ENCODE measurements at regions not wholly inside any gene's neighbourhood (a gene's known extent, or its start where the extent isn't known, plus 50 kb on each side); places are given as distances from the start of the nearest gene placed in this dataset.

DNA sequence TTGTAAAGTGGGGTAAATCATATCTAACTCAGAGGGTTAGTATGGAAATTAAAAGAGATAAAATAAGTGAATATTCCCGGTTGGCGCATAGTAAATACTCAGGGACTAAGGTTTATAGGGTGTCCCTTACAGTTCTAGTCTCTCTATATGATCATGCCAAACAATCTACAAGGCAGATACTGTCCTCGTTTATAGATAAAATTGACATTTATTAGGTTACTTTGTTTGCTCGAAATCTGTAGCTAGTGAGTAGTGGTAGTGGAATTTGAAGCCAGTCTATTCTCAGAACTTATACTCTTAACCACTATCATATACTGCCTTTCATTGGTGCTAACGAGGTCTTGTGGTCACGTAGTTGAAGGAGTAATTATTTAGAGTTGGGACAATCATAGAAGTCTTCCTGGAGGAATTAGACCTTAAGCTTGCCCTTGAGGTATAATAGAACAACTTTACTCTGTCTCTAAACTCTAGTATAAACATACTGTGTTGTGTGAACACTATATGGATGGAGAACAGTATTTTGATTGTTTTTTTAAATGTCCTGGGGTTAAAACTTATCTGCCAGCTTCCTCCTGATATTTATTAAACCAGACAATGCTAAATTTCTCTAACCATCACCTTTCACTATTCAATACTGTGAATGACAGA is 324.0 kb downstream of the STIM2 start:
- Mint-ChIP-seq H3K27me3 (no peaks in the 10 kb centered on the region), H3K4me1 (ENCODE audit: low read depth) (no peaks in the 10 kb centered on the region), H3K9me3 (no peaks in the 10 kb centered on the region), H3K27ac (no peak overlapping the region), H3K36me3 (ENCODE audit: low read depth) (no peaks in the 10 kb centered on the region), H3K4me3 (no peak overlapping the region)
- DNase-seq: no peak

DNA sequence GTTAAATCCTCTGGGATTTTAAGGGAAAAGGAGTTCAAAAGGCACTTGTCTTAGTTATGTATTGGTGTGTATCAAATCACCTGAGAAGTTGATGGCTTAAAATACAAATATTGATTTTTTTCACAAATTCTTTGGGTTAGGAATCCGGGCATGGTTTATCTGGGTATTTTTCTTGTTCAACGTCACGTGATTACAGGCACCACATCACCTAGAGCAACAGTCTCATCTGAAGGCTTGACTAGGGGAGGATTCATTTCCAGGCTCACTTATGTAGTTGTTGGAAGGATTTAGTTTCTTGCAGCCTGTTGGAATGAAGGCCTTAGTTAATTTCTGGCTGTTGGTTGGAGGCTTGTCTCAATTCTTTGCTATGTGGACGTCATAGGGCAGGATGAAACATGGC is 326.1 kb downstream of the STIM2 start:
- Mint-ChIP-seq H3K4me1 (ENCODE audit: low read depth) (no peaks in the 10 kb centered on the region), H3K4me3 (no peak overlapping the region), H3K36me3 (ENCODE audit: low read depth) (no peaks in the 10 kb centered on the region), H3K27ac (no peak overlapping the region), H3K27me3 (no peaks in the 10 kb centered on the region), H3K9me3 (no peaks in the 10 kb centered on the region)
- no peak for DNase-seq

- Mint-ChIP-seq H3K9me3 (no peaks in the 10 kb centered on the region), H3K4me1 (ENCODE audit: low read depth) (no peaks in the 10 kb centered on the region), H3K27ac (no peak overlapping the region), H3K27me3 (no peaks in the 10 kb centered on the region), H3K4me3 (no peak overlapping the region), H3K36me3 (ENCODE audit: low read depth) (no peaks in the 10 kb centered on the region)
- no peak for DNase-seq
Measured at GRCh38 chr4:27187786-27188185, 327.1 kb downstream of the STIM2 start.

GRCh38 chr4:27189683-27190082 is 329.0 kb downstream of the STIM2 start:
- H3K36me3 Mint-ChIP-seq (ENCODE audit: low read depth): no peaks in the 10 kb centered on the region
- no peaks in the 10 kb centered on the region for H3K4me1 Mint-ChIP-seq (ENCODE audit: low read depth)
- H3K27me3 Mint-ChIP-seq: no peaks in the 10 kb centered on the region
- H3K27ac Mint-ChIP-seq: no peak overlapping the region
- DNase-seq: no peak
- H3K9me3 Mint-ChIP-seq: no peaks in the 10 kb centered on the region
- H3K4me3 Mint-ChIP-seq: no peak overlapping the region

DNA sequence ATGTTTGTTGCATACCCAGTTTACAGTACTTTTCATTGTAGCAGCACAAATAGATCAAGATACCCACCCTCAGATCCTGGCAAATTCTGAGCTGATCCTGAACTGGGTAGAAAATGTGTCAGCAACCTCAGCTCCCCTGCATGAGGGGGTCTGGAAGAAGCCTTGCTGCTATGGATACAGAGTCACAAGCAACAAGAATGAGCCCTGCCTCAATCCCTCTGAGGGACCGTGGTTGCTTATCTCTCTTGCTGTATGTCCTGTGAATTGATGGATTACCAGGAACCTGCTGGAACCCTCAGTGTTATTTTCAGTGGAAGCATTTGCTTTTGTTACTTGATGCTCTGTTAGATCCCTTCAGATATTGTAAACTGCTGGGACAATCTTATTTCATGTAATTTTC is 331.0 kb downstream of the STIM2 start:
- no peak overlapping the region for H3K4me3 Mint-ChIP-seq
- H3K27me3 Mint-ChIP-seq: no peaks in the 10 kb centered on the region
- H3K27ac Mint-ChIP-seq: no peak overlapping the region
- H3K4me1 Mint-ChIP-seq (ENCODE audit: low read depth): no peaks in the 10 kb centered on the region
- H3K36me3 Mint-ChIP-seq (ENCODE audit: low read depth): no peaks in the 10 kb centered on the region
- no peak for DNase-seq
- H3K9me3 Mint-ChIP-seq: no peaks in the 10 kb centered on the region

- H3K27ac Mint-ChIP-seq: no peak overlapping the region
- no peak overlapping the region for H3K4me3 Mint-ChIP-seq
- H3K4me1 Mint-ChIP-seq (ENCODE audit: low read depth): no peaks in the 10 kb centered on the region
- no peaks in the 10 kb centered on the region for H3K9me3 Mint-ChIP-seq
- H3K36me3 Mint-ChIP-seq (ENCODE audit: low read depth): no peaks in the 10 kb centered on the region
- no peak for DNase-seq
- no peaks in the 10 kb centered on the region for H3K27me3 Mint-ChIP-seq
Measured at GRCh38 chr4:27194599-27195176, 334.0 kb downstream of the STIM2 start.

DNA sequence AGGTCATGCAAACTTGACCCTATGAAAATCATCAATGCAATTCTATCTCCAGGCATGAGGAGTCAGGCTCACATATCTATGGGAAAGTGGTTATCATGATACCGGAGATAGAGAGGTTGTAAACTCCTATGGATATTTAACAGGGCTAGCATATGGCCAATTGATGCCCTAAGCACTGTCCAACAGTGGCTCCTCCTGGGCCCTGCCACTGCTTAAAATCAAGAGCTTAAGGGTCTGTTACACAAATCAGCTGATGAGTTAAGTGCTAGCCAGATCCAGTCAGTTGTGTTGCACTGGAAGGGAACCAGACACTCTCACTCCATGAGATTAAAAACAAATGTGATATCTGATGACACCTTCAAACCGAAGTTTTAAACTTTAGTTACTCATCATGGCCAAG is 337.6 kb downstream of the STIM2 start:
- Mint-ChIP-seq H3K4me1 (ENCODE audit: low read depth) (no peaks in the 10 kb centered on the region), H3K9me3 (peaks cover 1% of the 10 kb centered on the region), H3K27ac (no peak overlapping the region), H3K36me3 (ENCODE audit: low read depth) (no peaks in the 10 kb centered on the region), H3K27me3 (no peaks in the 10 kb centered on the region), H3K4me3 (no peak overlapping the region)
- DNase-seq: no peak

- no peaks in the 10 kb centered on the region for H3K36me3 Mint-ChIP-seq (ENCODE audit: low read depth)
- H3K4me3 Mint-ChIP-seq: no peak overlapping the region
- H3K27ac Mint-ChIP-seq: no peak overlapping the region
- H3K9me3 Mint-ChIP-seq: peaks cover 4% of the 10 kb centered on the region
- no peak for DNase-seq
- no peaks in the 10 kb centered on the region for H3K27me3 Mint-ChIP-seq
- H3K4me1 Mint-ChIP-seq (ENCODE audit: low read depth): no peaks in the 10 kb centered on the region
Measured at GRCh38 chr4:27198971-27199370, 338.3 kb downstream of the STIM2 start.

DNA sequence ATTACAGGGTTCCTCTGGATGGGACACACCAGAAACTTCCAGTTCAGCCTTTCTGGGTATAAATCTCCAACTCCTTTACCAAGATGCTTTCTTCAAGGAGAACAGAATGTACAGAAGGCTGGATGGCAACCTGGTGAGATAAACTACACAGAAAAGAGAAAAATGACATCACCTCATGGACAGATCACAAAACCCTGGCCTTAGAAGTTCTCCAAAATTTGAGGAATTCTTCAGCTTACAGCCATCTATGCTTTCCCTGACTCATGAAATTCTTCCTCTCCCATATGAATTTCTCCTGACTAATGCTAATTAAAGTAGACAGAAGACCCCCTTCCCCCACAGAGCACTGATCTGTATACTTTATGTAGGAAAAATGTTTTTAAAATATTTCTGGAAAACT is 345.4 kb downstream of the STIM2 start:
- no peak overlapping the region for H3K27ac Mint-ChIP-seq
- no peak overlapping the region for H3K4me3 Mint-ChIP-seq
- peaks cover 4% of the 10 kb centered on the region for H3K9me3 Mint-ChIP-seq
- H3K36me3 Mint-ChIP-seq (ENCODE audit: low read depth): no peaks in the 10 kb centered on the region
- H3K4me1 Mint-ChIP-seq (ENCODE audit: low read depth): no peaks in the 10 kb centered on the region
- no peak for DNase-seq
- no peaks in the 10 kb centered on the region for H3K27me3 Mint-ChIP-seq

- Mint-ChIP-seq H3K27me3 (no peaks in the 10 kb centered on the region), H3K27ac (no peak overlapping the region), H3K36me3 (ENCODE audit: low read depth) (no peaks in the 10 kb centered on the region), H3K4me3 (no peak overlapping the region), H3K9me3 (no peaks in the 10 kb centered on the region), H3K4me1 (ENCODE audit: low read depth) (no peaks in the 10 kb centered on the region)
- DNase-seq: no peak
Measured at GRCh38 chr4:27210956-27211355, 350.3 kb downstream of the STIM2 start.

GRCh38 chr4:27214010-27214409 is 353.4 kb downstream of the STIM2 start:
- no peak for DNase-seq
- Mint-ChIP-seq H3K9me3 (no peaks in the 10 kb centered on the region), H3K4me3 (no peak overlapping the region), H3K4me1 (ENCODE audit: low read depth) (peaks cover 4% of the 10 kb centered on the region), H3K27ac (no peak overlapping the region), H3K36me3 (ENCODE audit: low read depth) (no peaks in the 10 kb centered on the region), H3K27me3 (no peaks in the 10 kb centered on the region)

GRCh38 chr4:27215220-27215826 is 354.7 kb downstream of the STIM2 start:
- peaks cover 4% of the 10 kb centered on the region for H3K4me1 Mint-ChIP-seq (ENCODE audit: low read depth)
- no peak overlapping the region for H3K27ac Mint-ChIP-seq
- no peaks in the 10 kb centered on the region for H3K9me3 Mint-ChIP-seq
- H3K4me3 Mint-ChIP-seq: no peak overlapping the region
- no peaks in the 10 kb centered on the region for H3K36me3 Mint-ChIP-seq (ENCODE audit: low read depth)
- no peaks in the 10 kb centered on the region for H3K27me3 Mint-ChIP-seq
- no peak for DNase-seq

GRCh38 chr4:27217261-27217769 is 356.7 kb downstream of the STIM2 start:
- H3K4me3 Mint-ChIP-seq: no peak overlapping the region
- H3K27me3 Mint-ChIP-seq: no peaks in the 10 kb centered on the region
- no peaks in the 10 kb centered on the region for H3K9me3 Mint-ChIP-seq
- H3K36me3 Mint-ChIP-seq (ENCODE audit: low read depth): no peaks in the 10 kb centered on the region
- no peak for DNase-seq
- no peak overlapping the region for H3K27ac Mint-ChIP-seq
- peaks cover 4% of the 10 kb centered on the region for H3K4me1 Mint-ChIP-seq (ENCODE audit: low read depth)

DNA sequence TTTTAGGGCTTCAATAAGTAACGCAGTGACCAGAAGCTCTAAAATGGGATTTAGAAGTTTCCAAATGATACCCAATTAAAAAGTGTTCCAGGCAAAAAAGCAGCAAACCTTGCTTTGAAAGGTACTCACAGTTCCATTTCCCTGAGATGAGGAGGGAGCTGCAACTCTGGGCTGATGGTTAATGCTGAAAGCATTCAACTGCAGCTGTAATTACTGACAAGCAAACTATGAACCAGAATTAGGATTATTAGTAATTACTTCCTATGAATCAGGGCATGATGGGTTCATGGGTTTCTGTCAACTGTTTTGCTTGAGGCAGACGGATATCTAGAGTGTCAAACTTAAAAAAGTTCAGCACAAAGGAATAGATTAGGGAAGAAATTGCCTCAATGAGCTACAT is 357.4 kb downstream of the STIM2 start:
- Mint-ChIP-seq H3K4me1 (ENCODE audit: low read depth) (peaks cover 4% of the 10 kb centered on the region), H3K4me3 (no peak overlapping the region), H3K27ac (no peak overlapping the region), H3K36me3 (ENCODE audit: low read depth) (no peaks in the 10 kb centered on the region), H3K9me3 (no peaks in the 10 kb centered on the region), H3K27me3 (no peaks in the 10 kb centered on the region)
- no peak for DNase-seq

DNA sequence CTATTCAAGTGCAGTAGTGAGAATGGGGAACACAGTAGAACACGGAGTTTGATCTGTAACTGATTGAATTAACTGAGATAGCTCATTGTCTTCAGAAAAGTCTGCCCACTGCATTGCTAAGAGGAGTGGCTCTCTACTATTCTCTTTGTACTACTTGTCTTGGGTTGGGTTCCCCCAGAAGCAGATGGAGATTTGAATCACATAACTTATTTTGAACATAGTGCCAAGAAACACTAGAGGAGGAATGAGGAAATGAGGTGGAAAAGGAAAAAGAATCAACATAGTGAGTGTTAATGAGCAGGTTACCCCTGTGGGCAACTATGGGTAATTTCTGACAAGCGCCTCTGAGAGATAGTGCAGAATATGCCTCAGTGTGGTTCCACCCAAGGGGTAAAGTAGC is 362.7 kb downstream of the STIM2 start:
- Mint-ChIP-seq H3K4me3 (no peak overlapping the region), H3K27me3 (no peaks in the 10 kb centered on the region), H3K27ac (no peak overlapping the region), H3K36me3 (ENCODE audit: low read depth) (no peaks in the 10 kb centered on the region), H3K9me3 (no peaks in the 10 kb centered on the region), H3K4me1 (ENCODE audit: low read depth) (no peaks in the 10 kb centered on the region)
- DNase-seq: no peak
